ENCODE measurements at regions not wholly inside any gene's neighbourhood (a gene's known extent, or its start where the extent isn't known, plus 50 kb on each side); places are given as distances from the start of the nearest gene placed in this dataset.
A peak's percentile ranks its signal among the peaks of the same experiment; 100 is the strongest.

DNA sequence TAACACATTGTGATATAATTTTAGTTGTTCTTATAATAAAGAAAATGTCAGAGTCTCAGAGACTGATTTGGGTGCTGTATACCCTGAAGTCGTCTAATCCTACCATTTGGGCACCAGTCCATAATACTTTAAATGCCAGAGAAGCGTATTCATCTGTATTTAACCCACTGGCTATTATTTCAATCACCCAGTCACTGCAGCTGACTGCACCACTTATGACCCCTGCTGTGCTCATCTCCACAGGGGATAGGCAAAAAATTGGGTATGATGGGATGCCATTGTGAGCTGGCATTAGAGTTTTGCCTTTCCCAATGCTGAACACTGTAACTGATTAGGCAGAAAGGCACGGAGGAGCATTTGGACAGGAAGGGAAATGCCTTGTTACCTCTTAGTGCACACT lies 599.7 kb downstream of the CAAP1 start:
- H3K27me3 ChIP-seq (ENCODE audit: insufficient read depth, low read length), result no peaks in the 10 kb centered on the region
- H3K27me3 Mint-ChIP-seq (ENCODE audit: low read depth, unreplicated experiment), result no peaks in the 10 kb centered on the region
- H4K20me1 ChIP-seq (ENCODE audit: insufficient read depth, low read length), result no peaks in the 10 kb centered on the region
- H3K27ac ChIP-seq (ENCODE audit: low read depth, low read length), result peak overlapping the region; percentile 42
- peaks cover 16% of the 10 kb centered on the region for H3K4me1 ChIP-seq (ENCODE audit: insufficient read depth, low read length)
- H3K4me1 Mint-ChIP-seq (ENCODE audit: low read depth, unreplicated experiment), result peaks cover 16% of the 10 kb centered on the region
- no peaks in the 10 kb centered on the region for H3K9me3 ChIP-seq (ENCODE audit: insufficient read depth, low read depth, low read length)
- no peak overlapping the region for H3K27ac Mint-ChIP-seq (ENCODE audit: unreplicated experiment)
- no peak overlapping the region for H3K9ac ChIP-seq (ENCODE audit: low read length)
- peak; percentile 72 for DNase-seq (ENCODE audit: low read depth)
- H3K36me3 ChIP-seq (ENCODE audit: insufficient read depth, low read length), result no peaks in the 10 kb centered on the region
- peaks cover 5% of the 10 kb centered on the region for H3K9me3 Mint-ChIP-seq (ENCODE audit: unreplicated experiment)
- no peak for TF ChIP-seq EZH2 (IDR thresholded peaks at IDR 0.05; ENCODE audit: insufficient read depth, low read length)
- TF ChIP-seq, protein P1, sequence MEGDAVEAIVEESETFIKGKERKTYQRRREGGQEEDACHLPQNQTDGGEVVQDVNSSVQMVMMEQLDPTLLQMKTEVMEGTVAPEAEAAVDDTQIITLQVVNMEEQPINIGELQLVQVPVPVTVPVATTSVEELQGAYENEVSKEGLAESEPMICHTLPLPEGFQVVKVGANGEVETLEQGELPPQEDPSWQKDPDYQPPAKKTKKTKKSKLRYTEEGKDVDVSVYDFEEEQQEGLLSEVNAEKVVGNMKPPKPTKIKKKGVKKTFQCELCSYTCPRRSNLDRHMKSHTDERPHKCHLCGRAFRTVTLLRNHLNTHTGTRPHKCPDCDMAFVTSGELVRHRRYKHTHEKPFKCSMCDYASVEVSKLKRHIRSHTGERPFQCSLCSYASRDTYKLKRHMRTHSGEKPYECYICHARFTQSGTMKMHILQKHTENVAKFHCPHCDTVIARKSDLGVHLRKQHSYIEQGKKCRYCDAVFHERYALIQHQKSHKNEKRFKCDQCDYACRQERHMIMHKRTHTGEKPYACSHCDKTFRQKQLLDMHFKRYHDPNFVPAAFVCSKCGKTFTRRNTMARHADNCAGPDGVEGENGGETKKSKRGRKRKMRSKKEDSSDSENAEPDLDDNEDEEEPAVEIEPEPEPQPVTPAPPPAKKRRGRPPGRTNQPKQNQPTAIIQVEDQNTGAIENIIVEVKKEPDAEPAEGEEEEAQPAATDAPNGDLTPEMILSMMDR (IDR thresholded peaks at IDR 0.05; ENCODE audit: insufficient read depth, low read depth, low read length), result no peak
- no peaks in the 10 kb centered on the region for H3K79me2 ChIP-seq (ENCODE audit: insufficient read depth, low read length)
- H2AFZ ChIP-seq (ENCODE audit: low read depth, low read length), result peak overlapping the region; percentile 54
- FAIRE-seq, result peak; percentile 64
- peak overlapping the region; percentile 49 for H3K4me2 ChIP-seq (ENCODE audit: low read length)
- H3K4me3 Mint-ChIP-seq (ENCODE audit: unreplicated experiment), result no peak overlapping the region
- no peak overlapping the region for H3K4me3 ChIP-seq (ENCODE audit: insufficient read depth, low read depth, low read length)
- H3K36me3 Mint-ChIP-seq (ENCODE audit: low read depth, unreplicated experiment), result no peaks in the 10 kb centered on the region

DNA sequence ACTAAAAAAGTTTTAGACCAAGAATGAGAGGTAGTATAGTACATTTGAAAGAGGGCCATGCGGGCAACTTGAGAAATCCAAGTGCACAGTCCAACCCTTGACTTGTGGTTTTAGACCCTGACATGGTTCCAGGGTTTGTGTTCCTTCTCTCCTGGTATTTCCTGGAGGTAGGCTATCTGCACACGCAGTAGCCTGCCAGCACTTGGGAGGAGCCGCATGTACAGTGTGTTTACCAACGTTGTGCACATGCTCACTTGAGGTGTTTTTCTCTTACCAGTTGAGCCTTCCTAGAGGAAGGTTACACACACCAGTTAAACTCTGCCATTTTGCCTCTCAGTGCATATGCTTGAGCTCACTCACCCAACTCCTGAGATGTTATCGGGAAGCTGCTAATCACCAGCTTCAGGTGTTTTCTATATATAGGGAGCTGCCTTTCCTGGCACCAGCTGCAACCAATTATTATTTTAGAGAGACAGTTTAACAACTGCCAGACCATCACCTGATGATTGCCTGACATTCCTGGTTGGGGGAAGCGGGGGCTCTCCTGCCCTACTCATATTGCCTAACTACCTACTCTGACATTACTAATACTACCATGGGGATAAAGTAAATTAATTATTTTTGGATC lies 593.4 kb upstream of the TUSC1 start:
- no peaks in the 10 kb centered on the region for H4K20me1 ChIP-seq (ENCODE audit: insufficient read depth, low read length)
- H3K4me1 Mint-ChIP-seq (ENCODE audit: low read depth, unreplicated experiment), result peaks cover 4% of the 10 kb centered on the region
- no peaks in the 10 kb centered on the region for H3K9me3 ChIP-seq (ENCODE audit: insufficient read depth, low read depth, low read length)
- H3K36me3 ChIP-seq (ENCODE audit: insufficient read depth, low read length), result no peaks in the 10 kb centered on the region
- H3K36me3 Mint-ChIP-seq (ENCODE audit: low read depth, unreplicated experiment), result no peaks in the 10 kb centered on the region
- no peak overlapping the region for H3K4me3 Mint-ChIP-seq (ENCODE audit: unreplicated experiment)
- DNase-seq (ENCODE audit: low read depth) (no peak), FAIRE-seq (no peak)
- H3K27ac Mint-ChIP-seq (ENCODE audit: unreplicated experiment), result no peak overlapping the region
- H3K4me2 ChIP-seq (ENCODE audit: low read length), result no peak overlapping the region
- H3K27ac ChIP-seq (ENCODE audit: low read depth, low read length), result no peak overlapping the region
- TF ChIP-seq, protein P1 (IDR thresholded peaks at IDR 0.05; ENCODE audit: insufficient read depth, low read depth, low read length), result no peak
- TF ChIP-seq EZH2 (IDR thresholded peaks at IDR 0.05; ENCODE audit: insufficient read depth, low read length), result no peak
- H3K79me2 ChIP-seq (ENCODE audit: insufficient read depth, low read length), result no peaks in the 10 kb centered on the region
- H3K9ac ChIP-seq (ENCODE audit: low read length), result no peak overlapping the region
- no peaks in the 10 kb centered on the region for H3K27me3 Mint-ChIP-seq (ENCODE audit: low read depth, unreplicated experiment)
- H3K9me3 Mint-ChIP-seq (ENCODE audit: unreplicated experiment), result no peaks in the 10 kb centered on the region
- no peak overlapping the region for H3K4me3 ChIP-seq (ENCODE audit: insufficient read depth, low read depth, low read length)
- H3K4me1 ChIP-seq (ENCODE audit: insufficient read depth, low read length), result peaks cover under 1% of the 10 kb centered on the region
- no peaks in the 10 kb centered on the region for H3K27me3 ChIP-seq (ENCODE audit: insufficient read depth, low read length)
- no peak overlapping the region for H2AFZ ChIP-seq (ENCODE audit: low read depth, low read length)

DNA sequence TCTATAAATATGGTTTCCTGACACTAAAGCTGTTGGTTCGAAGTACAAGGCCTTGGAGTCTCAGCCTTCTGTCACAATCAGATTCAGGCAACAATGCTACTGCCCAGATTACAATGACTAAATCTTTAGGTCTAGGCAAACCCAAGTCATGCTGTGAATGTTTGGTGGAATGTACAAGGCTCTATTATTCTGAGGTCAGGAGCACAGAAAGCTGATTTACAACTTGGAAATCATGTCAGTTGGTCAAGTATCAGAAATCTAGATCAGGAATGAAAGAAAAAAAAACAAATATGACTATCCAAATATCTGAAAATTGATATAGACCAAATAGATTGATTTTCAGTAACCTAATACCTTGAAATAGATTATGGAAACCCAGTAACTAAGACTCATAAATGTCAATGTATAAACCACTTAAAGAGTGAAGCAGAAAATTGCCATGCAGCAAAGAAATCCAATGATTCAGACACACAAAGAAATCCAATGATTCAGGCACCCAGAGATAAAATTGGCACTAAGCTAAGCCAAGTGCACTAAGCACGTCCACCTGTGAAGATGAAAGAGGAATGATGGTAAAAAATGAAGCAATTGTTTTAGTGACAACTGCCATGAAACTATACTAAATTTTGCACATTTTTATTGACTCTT lies 588.0 kb upstream of the TUSC1 start:
- H3K27ac ChIP-seq (ENCODE audit: low read depth, low read length), result peak overlapping the region; percentile 70

More for the DNA sequence above, 588.0 kb upstream of the TUSC1 start:
- TF ChIP-seq EZH2 (IDR thresholded peaks at IDR 0.05; ENCODE audit: insufficient read depth, low read length), result no peak
- TF ChIP-seq, protein P1 (IDR thresholded peaks at IDR 0.05; ENCODE audit: insufficient read depth, low read depth, low read length), result no peak
- no peaks in the 10 kb centered on the region for H3K36me3 ChIP-seq (ENCODE audit: insufficient read depth, low read length)
- DNase-seq (ENCODE audit: low read depth) (no peak), FAIRE-seq (peak; percentile 39)
- H3K9ac ChIP-seq (ENCODE audit: low read length), result no peak overlapping the region
- no peaks in the 10 kb centered on the region for H3K79me2 ChIP-seq (ENCODE audit: insufficient read depth, low read length)
- Mint-ChIP-seq H3K9me3 (ENCODE audit: unreplicated experiment) (no peaks in the 10 kb centered on the region), H3K4me1 (ENCODE audit: low read depth, unreplicated experiment) (peaks cover 45% of the 10 kb centered on the region), H3K36me3 (ENCODE audit: low read depth, unreplicated experiment) (no peaks in the 10 kb centered on the region), H3K27me3 (ENCODE audit: low read depth, unreplicated experiment) (no peaks in the 10 kb centered on the region), H3K27ac (ENCODE audit: unreplicated experiment) (peak overlapping the region; percentile 77), H3K4me3 (ENCODE audit: unreplicated experiment) (no peak overlapping the region)
- no peak overlapping the region for H3K4me3 ChIP-seq (ENCODE audit: insufficient read depth, low read depth, low read length)
- H2AFZ ChIP-seq (ENCODE audit: low read depth, low read length), result no peak overlapping the region
- no peak overlapping the region for H3K4me2 ChIP-seq (ENCODE audit: low read length)
- H4K20me1 ChIP-seq (ENCODE audit: insufficient read depth, low read length), result no peaks in the 10 kb centered on the region
- peaks cover 27% of the 10 kb centered on the region for H3K4me1 ChIP-seq (ENCODE audit: insufficient read depth, low read length)
- H3K27me3 ChIP-seq (ENCODE audit: insufficient read depth, low read length), result no peaks in the 10 kb centered on the region
- no peaks in the 10 kb centered on the region for H3K9me3 ChIP-seq (ENCODE audit: insufficient read depth, low read depth, low read length)
